ENCODE measurements at regions not wholly inside any gene's neighbourhood (a gene's known extent, or its start where the extent isn't known, plus 50 kb on each side); places are given as distances from the start of the nearest gene placed in this dataset.

DNA sequence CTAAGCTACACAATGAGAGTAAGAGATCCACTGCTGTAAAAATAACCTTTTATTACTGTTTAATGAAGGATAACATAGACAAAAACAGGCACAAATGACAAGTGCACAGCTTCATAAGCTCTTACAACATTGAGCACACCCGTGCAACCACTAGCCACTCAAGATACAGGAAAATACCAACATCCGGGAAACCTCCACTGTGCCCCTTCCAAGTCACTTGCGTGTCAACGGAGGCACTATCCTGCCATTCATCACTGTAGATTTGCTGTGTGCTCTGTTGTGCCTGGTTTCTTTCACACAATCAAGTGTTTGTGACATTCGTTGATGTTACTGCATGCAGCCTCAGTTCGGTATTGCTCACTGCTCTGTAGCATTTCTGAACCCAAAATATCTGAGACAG, 292.9 kb upstream of the MYT1L start:
- TF ChIP-seq POLR2A (IDR thresholded peaks at IDR 0.05), result no peak
- TF ChIP-seq, protein P1, sequence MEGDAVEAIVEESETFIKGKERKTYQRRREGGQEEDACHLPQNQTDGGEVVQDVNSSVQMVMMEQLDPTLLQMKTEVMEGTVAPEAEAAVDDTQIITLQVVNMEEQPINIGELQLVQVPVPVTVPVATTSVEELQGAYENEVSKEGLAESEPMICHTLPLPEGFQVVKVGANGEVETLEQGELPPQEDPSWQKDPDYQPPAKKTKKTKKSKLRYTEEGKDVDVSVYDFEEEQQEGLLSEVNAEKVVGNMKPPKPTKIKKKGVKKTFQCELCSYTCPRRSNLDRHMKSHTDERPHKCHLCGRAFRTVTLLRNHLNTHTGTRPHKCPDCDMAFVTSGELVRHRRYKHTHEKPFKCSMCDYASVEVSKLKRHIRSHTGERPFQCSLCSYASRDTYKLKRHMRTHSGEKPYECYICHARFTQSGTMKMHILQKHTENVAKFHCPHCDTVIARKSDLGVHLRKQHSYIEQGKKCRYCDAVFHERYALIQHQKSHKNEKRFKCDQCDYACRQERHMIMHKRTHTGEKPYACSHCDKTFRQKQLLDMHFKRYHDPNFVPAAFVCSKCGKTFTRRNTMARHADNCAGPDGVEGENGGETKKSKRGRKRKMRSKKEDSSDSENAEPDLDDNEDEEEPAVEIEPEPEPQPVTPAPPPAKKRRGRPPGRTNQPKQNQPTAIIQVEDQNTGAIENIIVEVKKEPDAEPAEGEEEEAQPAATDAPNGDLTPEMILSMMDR (IDR thresholded peaks at IDR 0.05), result no peak
